SJSA1 (cell line): ENCODE measurements at regions not wholly inside any gene's neighbourhood (a gene's known extent, or its start where the extent isn't known, plus 50 kb on each side); places are given as distances from the start of the nearest gene placed in this dataset.
"Not testable (repeated sequence)": the region's sequence is repeated elsewhere in the genome, so short reads cannot be mapped to it uniquely, and the experiment has no call there.

ENCODE experiments used
- DNase-seq, 2 experiments: peaks; one replicate each; pipeline ENCODE4 v3.0.0-alpha.2; 2015 to 2020; ENCODE audit warnings: low spot score in 2 of 2, low read depth in 1 of 2
- H3K27ac ChIP-seq: fragments of 250-450 bp; sonication (Bioruptor Pico); 2 replicates; pipeline ENCODE4 v1.5.1; 2020; ENCODE audit warnings: mild to moderate bottlenecking, moderate library complexity
- H3K27me3 ChIP-seq: fragments of 250-450 bp; sonication (Bioruptor Pico); replicated peaks from 2 replicates; pipeline ENCODE4 v1.5.1; 2020; ENCODE audit warnings: mild to moderate bottlenecking, moderate library complexity
- H3K36me3 ChIP-seq: fragments of 250-450 bp; sonication (Bioruptor Pico); 2 replicates; pipeline ENCODE4 v1.5.1; 2020; ENCODE audit warnings: mild to moderate bottlenecking
- H3K4me1 ChIP-seq: fragments of 250-450 bp; sonication (Bioruptor Pico); replicated peaks from 2 replicates; pipeline ENCODE4 v1.6.1; 2021; ENCODE audit warnings: mild to moderate bottlenecking
- H3K4me3 ChIP-seq: fragments of 250-450 bp; sonication (Bioruptor Pico); 2 replicates; pipeline ENCODE4 v1.5.1; 2020; ENCODE audit warnings: mild to moderate bottlenecking
- H3K9me3 ChIP-seq: fragments of 250-450 bp; sonication (Bioruptor Pico); replicated peaks from 2 replicates; pipeline ENCODE4 v1.5.1; 2020; ENCODE audit warnings: mild to moderate bottlenecking

DNA sequence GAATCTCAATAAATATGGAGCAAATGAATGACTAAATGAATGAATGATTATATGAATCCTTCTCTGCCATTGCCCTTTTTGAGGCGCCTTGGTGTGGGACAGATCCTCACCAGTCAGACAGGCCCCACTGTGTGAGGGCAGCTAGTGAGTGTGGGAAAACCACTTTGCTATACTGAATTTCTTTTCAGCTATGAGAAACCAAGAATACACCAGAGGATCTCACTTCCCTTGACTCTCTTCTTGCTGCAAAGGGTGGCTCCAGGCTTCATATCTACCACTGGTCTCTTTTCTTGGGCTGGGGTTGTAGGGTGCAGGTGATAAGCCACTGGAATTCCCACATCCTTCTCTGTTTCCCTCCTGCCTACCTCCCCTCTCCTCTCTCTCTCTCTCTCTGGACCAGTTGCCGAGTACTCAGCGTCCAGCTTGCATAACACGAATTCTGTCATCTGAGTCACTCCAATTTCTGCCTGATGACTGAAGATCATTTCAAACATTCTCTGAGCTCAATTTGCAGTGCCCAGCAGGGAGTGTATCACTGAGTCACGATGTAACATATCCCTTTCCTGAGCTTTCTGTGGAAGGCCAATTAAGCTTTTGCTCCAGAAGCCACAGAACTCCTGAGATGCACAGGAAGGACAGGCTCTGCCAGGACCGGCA is 304.3 kb upstream of the NCAM1 start:
- Histone ChIP-seq H3K4me3 (no peak overlapping the region), H3K4me1 (no peaks in the 10 kb centered on the region), H3K36me3 (no peaks in the 10 kb centered on the region), H3K9me3 (no peaks in the 10 kb centered on the region), H3K27me3 (no peaks in the 10 kb centered on the region), H3K27ac (no peak overlapping the region)
- DNase-seq = no peak

DNA sequence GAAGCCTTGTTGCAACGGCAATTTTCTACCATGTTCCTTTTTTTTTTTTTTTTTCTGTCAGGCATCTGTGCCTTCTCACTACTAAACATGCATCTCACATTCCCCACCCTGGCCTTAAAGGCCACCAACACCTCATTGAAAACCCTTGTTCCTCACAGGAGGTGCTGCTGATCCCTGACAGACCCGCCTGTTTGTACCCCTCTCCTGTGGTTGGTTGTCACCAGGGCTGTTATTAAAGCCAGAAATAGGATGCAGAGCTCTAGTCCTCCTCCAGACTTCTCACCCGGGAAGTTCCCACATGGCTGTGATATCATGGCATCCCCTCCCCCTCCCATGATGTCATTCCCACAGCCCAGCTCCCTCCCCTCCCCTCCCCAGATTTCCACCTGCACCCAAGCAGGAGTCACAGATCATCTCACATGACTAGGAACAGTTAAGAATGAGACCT is 302.8 kb upstream of the NCAM1 start:
- H3K27ac ChIP-seq = no peak overlapping the region

DNA sequence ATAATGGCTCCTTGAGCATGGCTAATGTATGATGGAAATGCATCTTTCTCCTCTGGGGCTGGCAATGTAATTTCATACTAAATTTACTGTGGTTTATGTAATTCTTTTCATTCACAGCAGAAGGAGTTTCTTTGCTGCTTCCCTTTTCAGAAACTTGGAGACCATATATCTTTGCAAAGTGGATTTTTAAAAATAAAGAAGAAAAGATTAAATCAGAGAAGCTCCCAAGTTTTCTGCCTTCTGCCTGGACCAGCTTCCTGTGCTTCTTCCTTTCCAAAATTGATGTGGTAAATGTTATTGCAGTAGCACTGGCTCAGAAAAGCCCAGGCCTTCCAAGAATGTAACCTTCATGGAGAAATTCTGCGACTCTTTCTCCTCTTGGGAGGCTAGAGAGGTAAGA is 300.1 kb upstream of the NCAM1 start:
- Histone ChIP-seq H3K9me3 (no peaks in the 10 kb centered on the region), H3K27me3 (no peaks in the 10 kb centered on the region), H3K36me3 (no peaks in the 10 kb centered on the region), H3K4me1 (no peaks in the 10 kb centered on the region), H3K4me3 (no peak overlapping the region), H3K27ac (no peak overlapping the region)
- DNase-seq = no peak

More for the DNA sequence above, 302.8 kb upstream of the NCAM1 start:
- no peaks in the 10 kb centered on the region for H3K27me3 ChIP-seq
- DNase-seq = no peak
- no peak overlapping the region for H3K4me3 ChIP-seq
- no peaks in the 10 kb centered on the region for H3K4me1 ChIP-seq
- no peaks in the 10 kb centered on the region for H3K9me3 ChIP-seq
- no peaks in the 10 kb centered on the region for H3K36me3 ChIP-seq

DNA sequence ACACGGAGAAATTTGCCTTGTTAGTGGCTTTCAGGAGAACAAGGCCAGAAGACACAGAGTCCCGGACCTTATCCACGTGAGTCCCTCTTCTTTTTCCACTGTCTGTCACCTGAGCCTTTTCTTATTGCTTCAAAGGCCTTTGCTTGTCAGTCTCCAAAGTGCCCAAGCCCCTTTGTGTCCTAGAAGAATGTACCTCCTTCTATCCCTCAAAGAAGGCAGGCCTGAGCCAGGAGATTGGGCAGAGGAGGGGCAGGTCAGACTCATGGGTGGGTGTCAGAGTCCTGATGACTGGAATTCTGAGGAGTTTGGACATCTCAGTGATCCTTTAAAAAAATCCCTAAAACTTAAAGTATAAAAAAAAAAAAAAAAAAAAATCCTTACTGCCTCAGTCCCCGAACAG is 299.6 kb upstream of the NCAM1 start:
- Histone ChIP-seq H3K4me3 (no peak overlapping the region), H3K4me1 (no peaks in the 10 kb centered on the region), H3K36me3 (no peaks in the 10 kb centered on the region), H3K27ac (no peak overlapping the region), H3K27me3 (no peaks in the 10 kb centered on the region), H3K9me3 (no peaks in the 10 kb centered on the region)
- DNase-seq = no peak

DNA sequence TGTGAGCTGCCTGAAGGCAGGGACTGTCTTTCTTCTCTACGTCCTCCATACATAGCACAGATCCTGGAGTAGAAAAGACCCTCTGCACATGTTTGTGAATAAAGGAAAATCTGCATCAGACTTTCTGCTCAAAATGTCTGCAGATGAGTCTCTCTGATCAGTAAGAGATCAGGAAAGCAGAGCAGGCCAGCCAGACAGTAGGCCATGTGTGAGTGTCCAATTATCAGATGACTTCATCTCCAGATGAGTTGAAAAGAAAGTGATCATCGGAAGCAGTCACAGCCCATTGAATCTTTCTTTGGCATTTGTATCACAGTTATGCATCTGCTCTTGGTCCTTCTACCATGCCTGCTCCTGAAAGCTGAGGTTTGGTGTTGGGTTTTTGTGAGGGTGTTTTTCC is 298.7 kb upstream of the NCAM1 start:
- H3K27ac ChIP-seq = no peak overlapping the region
- H3K4me1 ChIP-seq = no peaks in the 10 kb centered on the region
- H3K4me3 ChIP-seq = no peak overlapping the region
- no peak for DNase-seq
- no peaks in the 10 kb centered on the region for H3K36me3 ChIP-seq
- no peaks in the 10 kb centered on the region for H3K9me3 ChIP-seq
- H3K27me3 ChIP-seq = no peaks in the 10 kb centered on the region

DNA sequence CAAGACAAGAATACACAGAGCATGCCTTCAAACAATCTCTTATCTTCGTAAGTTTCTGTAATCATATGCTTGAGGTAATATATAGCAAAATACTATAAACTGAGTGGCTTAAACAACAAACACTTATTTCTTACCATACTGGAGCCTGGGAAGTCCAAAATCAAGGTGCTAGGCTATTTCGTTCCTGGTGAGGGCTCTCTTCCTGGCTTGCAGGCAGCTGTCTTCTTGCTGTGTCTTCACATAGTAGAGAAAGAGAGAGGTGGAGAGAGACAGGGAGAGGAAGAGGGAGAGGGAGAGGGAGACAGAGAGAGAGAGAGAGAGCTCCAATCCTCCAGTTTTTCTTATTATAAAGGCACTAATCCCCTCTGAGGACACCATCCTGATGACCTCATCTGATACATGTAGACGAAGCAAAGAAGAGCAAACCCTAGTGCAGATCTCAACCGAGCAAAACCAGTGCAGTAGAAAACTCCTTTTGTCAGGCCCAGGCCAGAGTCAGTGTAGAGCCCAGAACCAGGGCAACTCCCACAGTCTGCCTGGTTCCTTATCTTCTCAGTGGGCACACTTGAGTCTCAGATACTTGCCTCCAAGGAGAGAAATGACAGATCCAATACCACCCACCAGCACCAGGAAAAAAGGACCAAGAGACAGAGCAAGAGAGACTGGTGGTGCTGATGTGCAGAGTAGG is 297.1 kb upstream of the NCAM1 start:
- DNase-seq = no peak
- Histone ChIP-seq H3K36me3 (no peaks in the 10 kb centered on the region), H3K27me3 (no peaks in the 10 kb centered on the region), H3K27ac (no peak overlapping the region), H3K4me1 (no peaks in the 10 kb centered on the region), H3K9me3 (no peaks in the 10 kb centered on the region), H3K4me3 (no peak overlapping the region)

DNA sequence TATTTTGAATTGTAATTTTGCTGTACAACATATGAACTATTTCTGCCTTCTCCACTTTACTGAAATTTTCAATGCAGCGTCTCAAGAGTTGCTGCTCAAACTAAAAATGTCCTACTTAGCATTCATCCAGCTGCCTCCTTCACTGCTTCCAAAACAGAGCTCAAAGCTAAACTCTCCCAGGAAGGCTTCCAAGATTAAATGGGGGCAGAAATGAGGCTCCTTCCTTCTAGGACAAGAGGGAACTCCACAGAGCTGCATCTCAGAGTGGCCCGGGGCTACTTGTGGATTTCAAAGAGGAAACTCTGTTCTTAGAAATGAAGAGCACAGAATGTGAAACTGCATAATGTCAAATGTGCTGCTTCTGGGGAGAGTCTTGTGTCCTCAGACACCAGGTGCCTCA is 295.9 kb upstream of the NCAM1 start:
- DNase-seq = no peak
- no peaks in the 10 kb centered on the region for H3K4me1 ChIP-seq
- H3K27ac ChIP-seq = no peak overlapping the region
- no peak overlapping the region for H3K4me3 ChIP-seq
- H3K9me3 ChIP-seq = no peaks in the 10 kb centered on the region
- H3K36me3 ChIP-seq = no peaks in the 10 kb centered on the region
- H3K27me3 ChIP-seq = no peaks in the 10 kb centered on the region

DNA sequence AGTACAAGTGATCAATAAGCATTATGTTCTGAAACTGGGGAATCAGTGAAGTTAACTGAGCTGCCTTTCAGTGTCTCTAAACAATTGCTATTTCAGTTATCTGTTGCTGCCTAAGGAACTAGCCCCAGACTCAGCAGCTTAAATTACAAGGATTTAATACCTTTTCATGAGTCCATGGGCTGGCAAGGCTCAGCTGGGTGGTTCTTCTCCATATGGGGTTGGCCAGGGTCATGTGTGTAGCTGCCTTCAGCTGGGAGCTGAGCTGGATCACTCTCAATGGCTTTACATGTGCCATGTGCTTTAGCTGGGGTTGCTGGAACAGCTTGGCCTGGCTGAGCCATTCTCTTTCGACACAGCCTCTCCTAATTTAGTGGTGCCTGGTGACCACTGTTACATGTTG is 295.0 kb upstream of the NCAM1 start:
- no peaks in the 10 kb centered on the region for H3K9me3 ChIP-seq
- H3K27me3 ChIP-seq = no peaks in the 10 kb centered on the region
- H3K4me3 ChIP-seq = no peak overlapping the region
- H3K27ac ChIP-seq = no peak overlapping the region
- no peak for DNase-seq
- no peaks in the 10 kb centered on the region for H3K36me3 ChIP-seq
- H3K4me1 ChIP-seq = no peaks in the 10 kb centered on the region

DNA sequence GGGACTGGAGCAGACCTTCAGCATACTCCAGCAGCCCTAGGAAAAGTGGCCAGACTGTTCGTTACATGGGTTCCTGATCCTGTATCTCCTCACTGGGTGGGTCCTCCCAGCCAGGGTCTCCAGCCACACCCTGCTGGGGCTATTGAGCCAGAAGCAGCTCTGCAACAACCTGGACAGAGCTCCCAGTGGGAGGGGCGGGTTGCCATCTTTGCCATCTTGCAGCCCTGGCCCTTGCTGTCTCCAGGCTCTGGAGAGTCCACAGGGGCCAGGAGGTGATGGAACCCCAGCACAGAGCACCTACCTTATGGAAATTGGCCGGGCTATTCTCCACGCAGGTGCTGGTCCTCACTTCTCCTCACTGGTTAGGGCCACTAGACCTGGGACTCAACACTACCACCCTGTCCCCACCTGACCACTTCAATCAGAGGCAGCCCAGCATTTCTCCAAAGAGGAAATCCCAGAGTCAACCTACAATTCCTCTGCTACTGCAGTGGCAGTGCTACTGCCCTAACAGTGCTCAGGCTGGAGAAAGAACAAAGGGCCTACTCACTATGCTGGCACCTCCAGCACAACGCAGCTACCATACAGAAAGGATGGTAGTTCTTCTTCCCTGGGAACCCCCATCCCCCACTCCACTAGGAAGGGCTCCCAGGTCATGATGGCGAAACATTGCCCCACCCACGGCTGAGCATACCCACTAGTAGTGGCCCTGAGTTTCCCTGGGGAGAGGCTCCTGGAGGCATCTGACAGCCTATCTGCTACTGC is 290.2 kb upstream of the NCAM1 start:
- Histone ChIP-seq H3K27me3 (no peaks in the 10 kb centered on the region), H3K4me1 (no peaks in the 10 kb centered on the region), H3K9me3 (no peaks in the 10 kb centered on the region), H3K36me3 (no peaks in the 10 kb centered on the region), H3K4me3 (no peak overlapping the region), H3K27ac (no peak overlapping the region)
- no peak for DNase-seq

DNA sequence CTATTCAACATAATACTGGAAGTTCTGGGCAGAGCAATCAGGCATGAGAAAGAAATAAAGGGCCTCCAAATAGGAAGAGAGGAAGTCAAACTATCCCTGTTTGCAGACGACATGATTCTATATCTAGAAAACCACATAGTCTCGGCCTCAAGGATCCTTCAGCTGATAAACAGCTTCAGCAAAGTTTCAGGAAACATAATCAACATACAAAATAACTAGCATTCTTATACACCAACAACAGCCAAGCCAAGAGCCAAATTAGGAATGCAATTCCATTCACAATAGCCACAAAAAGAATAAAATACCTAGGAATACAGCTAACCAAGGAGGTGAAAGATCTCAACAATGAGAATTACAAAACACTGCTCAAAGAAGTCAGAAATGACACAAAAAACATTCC is 287.8 kb upstream of the NCAM1 start:
- H3K27me3 ChIP-seq, H3K4me1 ChIP-seq, H3K27ac ChIP-seq, H3K9me3 ChIP-seq, DNase-seq, H3K4me3 ChIP-seq, H3K36me3 ChIP-seq: not testable (repeated sequence)

DNA sequence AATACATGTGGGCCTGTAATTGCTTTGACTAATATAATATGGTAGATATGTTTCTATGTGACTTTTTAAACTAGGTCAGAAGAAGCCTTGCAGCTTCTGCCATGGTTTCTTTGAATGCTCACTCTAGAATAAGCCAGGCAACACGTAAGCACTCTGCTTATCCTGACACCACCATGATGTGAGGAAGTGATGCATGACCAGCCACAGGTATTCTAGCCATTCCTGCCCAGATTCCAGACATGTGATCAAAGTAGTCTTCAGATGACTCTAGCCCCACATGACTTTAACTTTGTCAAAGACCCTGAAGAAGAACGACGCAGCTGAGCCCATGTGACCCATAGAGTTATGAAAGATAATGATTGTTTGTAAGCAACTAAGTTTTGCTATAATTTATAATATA is 276.1 kb upstream of the NCAM1 start:
- Histone ChIP-seq H3K4me1 (no peaks in the 10 kb centered on the region), H3K36me3 (no peaks in the 10 kb centered on the region), H3K9me3 (no peaks in the 10 kb centered on the region), H3K27me3 (no peaks in the 10 kb centered on the region), H3K27ac (no peak overlapping the region), H3K4me3 (no peak overlapping the region)
- DNase-seq = no peak

DNA sequence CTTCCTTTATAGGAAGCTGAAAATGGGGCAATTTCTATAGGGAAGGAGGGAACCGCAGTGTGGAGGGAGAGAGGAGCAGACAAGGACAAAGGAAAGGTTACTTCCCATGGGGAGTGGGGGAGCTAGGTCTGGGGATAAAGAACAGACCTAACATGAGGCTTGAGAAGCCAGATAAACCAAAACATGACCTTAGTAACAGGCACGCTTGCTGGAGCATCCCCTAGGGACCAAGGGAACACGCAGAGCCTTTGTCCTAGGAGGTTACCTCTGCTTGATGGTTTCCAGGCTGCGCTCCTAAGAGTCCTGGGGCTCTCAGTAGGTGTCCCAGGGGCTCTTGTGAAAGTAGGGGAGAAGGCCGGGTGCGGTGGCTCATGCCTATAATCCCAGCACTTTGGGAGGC is 271.4 kb upstream of the NCAM1 start:
- Histone ChIP-seq H3K36me3 (no peaks in the 10 kb centered on the region), H3K4me1 (no peaks in the 10 kb centered on the region), H3K4me3 (no peak overlapping the region), H3K9me3 (no peaks in the 10 kb centered on the region), H3K27ac (no peak overlapping the region), H3K27me3 (no peaks in the 10 kb centered on the region)
- DNase-seq = no peak

DNA sequence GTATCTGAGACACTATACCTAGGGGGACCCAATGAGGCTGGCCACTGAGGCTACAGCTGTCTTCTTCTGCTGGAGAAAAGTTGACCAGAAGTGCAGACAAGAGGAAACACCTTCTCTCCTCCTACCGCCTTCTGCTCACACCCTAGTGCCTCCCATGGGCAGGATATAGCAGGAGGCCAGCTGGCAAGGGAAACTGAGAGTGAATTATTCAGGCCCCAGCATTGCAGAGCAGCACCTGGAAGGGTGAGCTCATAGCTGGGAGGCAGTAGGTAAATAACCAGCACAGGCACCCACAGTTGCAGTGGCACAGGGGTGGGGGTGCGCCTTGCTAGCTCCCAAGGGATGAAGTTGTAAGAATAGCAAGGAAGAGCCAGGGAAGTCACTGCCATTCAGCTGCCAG is 267.4 kb upstream of the NCAM1 start:
- no peaks in the 10 kb centered on the region for H3K9me3 ChIP-seq
- no peaks in the 10 kb centered on the region for H3K36me3 ChIP-seq
- H3K27ac ChIP-seq = no peak overlapping the region
- no peaks in the 10 kb centered on the region for H3K27me3 ChIP-seq
- no peak for DNase-seq
- H3K4me3 ChIP-seq = no peak overlapping the region
- no peaks in the 10 kb centered on the region for H3K4me1 ChIP-seq

DNA sequence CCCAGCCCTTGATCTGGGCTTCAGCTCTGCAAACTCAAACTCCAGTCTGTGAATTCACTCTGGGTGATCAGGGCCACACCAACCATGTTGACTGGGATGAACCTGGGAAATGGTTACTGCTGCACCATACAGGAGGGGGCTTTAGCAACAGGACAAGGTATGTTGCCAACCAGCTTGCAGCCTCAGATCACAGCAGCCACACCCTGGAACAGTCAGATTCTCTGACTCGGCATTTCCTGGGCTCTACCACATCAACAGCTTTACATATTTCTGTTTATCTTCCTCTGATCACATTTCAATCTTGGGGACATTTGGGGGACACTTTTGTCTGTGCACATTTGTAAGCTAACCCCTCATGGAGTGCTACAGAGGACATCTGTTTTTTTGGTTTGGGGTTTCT is 267.0 kb upstream of the NCAM1 start:
- Histone ChIP-seq H3K27me3 (no peaks in the 10 kb centered on the region), H3K4me3 (no peak overlapping the region), H3K36me3 (no peaks in the 10 kb centered on the region), H3K9me3 (no peaks in the 10 kb centered on the region), H3K4me1 (no peaks in the 10 kb centered on the region), H3K27ac (no peak overlapping the region)
- DNase-seq = no peak
